Gastroesophageal sphincter (tissue), 4 donors: ENCODE measurements at regions not wholly inside any gene's neighbourhood (a gene's known extent, or its start where the extent isn't known, plus 50 kb on each side); places are given as distances from the start of the nearest gene placed in this dataset.

Experiments used
- ATAC-seq: fragments of 150-250 bp; one replicate; pipeline ENCODE4 v1.9.1; 2016; ENCODE audit warnings: mild to moderate bottlenecking, moderate library complexity
- H3K27ac ChIP-seq, 4 donors: fragments of 200-600 bp; sonication (generic) in 3 of 4; 1 replicate in 3 of 4; 2 replicates in 1 of 4; pipeline ENCODE4 v1.5.1; 2016 to 2019
- H3K27me3 ChIP-seq: fragments of 200-600 bp; sonication (generic); one replicate; pipeline ENCODE4 v1.5.1; 2019
- H3K36me3 ChIP-seq, 2 donors: fragments of 200-600 bp; sonication (generic); one replicate each; pipeline ENCODE4 v1.5.1; 2019; ENCODE audit warnings: control low read depth in 1 of 2
- H3K4me1 ChIP-seq, 3 donors: fragments of 200-600 bp; sonication (generic); 1 replicate in 2 of 3; 2 replicates in 1 of 3; pipeline ENCODE4 v1.5.1; 2016 to 2019; ENCODE audit warnings: control low read depth in 2 of 3
- H3K4me3 ChIP-seq, 2 donors: fragments of 200-600 bp; sonication (generic); one replicate each; pipeline ENCODE4 v1.5.1; 2019; ENCODE audit warnings: mild to moderate bottlenecking in 1 of 2, moderate library complexity in 1 of 2
- H3K9me3 ChIP-seq, 3 donors: fragments of 200-600 bp; sonication (generic); one replicate each; pipeline ENCODE4 v1.5.1; 2017 to 2019; ENCODE audit warnings: control low read depth in 2 of 3
- EP300 ChIP-seq: sonication (generic); formaldehyde crosslinking; IDR thresholded peaks from one replicate; pipeline ENCODE4 v1.6.1; 2017; ENCODE audit warnings: antibody characterized with exemption, mild to moderate bottlenecking
- POLR2A ChIP-seq, 2 donors: fragments of 450-650 bp; IDR thresholded peaks; one replicate each; pipeline ENCODE4 v1.6.1; 2017; ENCODE audit warnings: antibody characterized with exemption in 2 of 2, mild to moderate bottlenecking in 2 of 2, moderate library complexity in 1 of 2
- POLR2AphosphoS5 ChIP-seq: sonication (generic); formaldehyde crosslinking; IDR thresholded peaks from one replicate; pipeline ENCODE4 v1.6.1; 2017; ENCODE audit warnings: antibody characterized with exemption
- WGBS, 2 donors: methylation state at CpG; one replicate each; pipeline ENCODE4 v1.1.5; 2018; ENCODE audit warnings: low coverage in 1 of 2; 5-methylcytosine and 5-hydroxymethylcytosine counted together
- TF ChIP-seq, protein P1 (sequence below), 4 experiments: fragments of 200-600 bp in 2 of 4; fragments of 450-650 bp in 2 of 4; sonication (generic) in 1 of 4; IDR thresholded peaks; one replicate each; pipeline ENCODE4 v1.5.1; 2017 to 2019; ENCODE audit warnings: antibody characterized with exemption in 4 of 4, mild to moderate bottlenecking in 2 of 4, moderate library complexity in 2 of 4

DNA sequence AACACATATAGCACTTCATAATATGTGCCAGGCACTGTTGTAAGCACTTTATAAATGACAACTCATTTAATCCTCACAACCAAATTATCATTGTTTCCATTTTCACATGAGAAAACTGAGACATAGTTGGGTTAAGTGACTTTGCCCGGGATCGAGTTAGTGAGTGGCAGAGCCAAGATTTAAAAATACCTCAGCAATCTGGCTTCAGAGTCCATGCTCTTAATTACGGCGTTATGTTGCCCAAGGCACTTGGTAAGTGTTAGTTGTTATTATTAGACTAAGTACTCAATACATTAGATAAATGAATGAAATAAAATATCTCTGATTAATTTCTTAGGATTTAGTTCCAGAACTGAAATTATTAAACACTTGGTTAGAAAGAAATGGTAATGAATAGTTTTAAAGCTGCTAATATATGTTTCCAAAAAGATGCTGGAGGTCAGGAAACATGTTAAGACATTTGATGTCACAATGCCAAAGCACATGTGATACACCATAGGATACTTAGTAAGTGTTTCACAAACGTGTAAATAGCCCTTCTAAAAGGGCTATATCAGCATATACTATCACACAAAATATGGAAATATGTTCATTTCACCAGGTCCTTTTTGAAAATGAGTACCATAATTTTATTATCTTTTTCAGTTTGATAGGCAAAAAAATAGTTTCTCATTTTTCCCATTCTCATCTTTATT is 301.9 kb downstream of the GPAT3 start:
- Histone ChIP-seq H3K4me3 (no peak overlapping the region), H3K36me3 (no peaks in the 10 kb centered on the region), H3K9me3 (no peaks in the 10 kb centered on the region), H3K27ac (no peak overlapping the region), H3K27me3 (no peaks in the 10 kb centered on the region), H3K4me1 (no peaks in the 10 kb centered on the region)
- 31 to 45% methylated on average over 5 of the region's 5 CpGs for WGBS, 2 donors
- ATAC-seq = no peak
- TF ChIP-seq POLR2AphosphoS5 (no peak), EP300 (no peak), POLR2A (IDR thresholded peaks at IDR 0.05) (no peak)
- TF ChIP-seq, protein P1, sequence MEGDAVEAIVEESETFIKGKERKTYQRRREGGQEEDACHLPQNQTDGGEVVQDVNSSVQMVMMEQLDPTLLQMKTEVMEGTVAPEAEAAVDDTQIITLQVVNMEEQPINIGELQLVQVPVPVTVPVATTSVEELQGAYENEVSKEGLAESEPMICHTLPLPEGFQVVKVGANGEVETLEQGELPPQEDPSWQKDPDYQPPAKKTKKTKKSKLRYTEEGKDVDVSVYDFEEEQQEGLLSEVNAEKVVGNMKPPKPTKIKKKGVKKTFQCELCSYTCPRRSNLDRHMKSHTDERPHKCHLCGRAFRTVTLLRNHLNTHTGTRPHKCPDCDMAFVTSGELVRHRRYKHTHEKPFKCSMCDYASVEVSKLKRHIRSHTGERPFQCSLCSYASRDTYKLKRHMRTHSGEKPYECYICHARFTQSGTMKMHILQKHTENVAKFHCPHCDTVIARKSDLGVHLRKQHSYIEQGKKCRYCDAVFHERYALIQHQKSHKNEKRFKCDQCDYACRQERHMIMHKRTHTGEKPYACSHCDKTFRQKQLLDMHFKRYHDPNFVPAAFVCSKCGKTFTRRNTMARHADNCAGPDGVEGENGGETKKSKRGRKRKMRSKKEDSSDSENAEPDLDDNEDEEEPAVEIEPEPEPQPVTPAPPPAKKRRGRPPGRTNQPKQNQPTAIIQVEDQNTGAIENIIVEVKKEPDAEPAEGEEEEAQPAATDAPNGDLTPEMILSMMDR (IDR thresholded peaks at IDR 0.05) = no peak

DNA sequence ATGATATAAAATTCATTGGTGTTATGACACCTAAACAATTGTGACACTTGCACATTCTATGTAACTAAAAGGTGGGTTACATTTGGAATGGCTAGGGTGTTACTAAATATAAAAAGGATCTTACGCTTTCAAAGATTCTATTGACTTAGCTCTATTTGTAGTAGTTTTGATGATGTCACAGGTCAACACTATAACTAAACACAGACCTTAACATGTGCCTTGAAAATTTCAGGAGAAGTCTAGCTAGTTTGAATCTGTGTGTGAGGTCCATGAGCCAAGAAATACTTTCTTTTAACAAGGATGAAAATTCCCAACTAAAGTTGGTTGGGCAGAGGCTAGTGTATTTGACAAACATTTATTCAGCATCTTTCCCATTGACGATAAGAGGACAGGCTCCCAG is 298.0 kb downstream of the GPAT3 start:
- no peak overlapping the region for H3K27ac ChIP-seq
- H3K4me1 ChIP-seq = no peaks in the 10 kb centered on the region
- TF ChIP-seq, protein P1 (IDR thresholded peaks at IDR 0.05) = no peak
- TF ChIP-seq EP300 (no peak), POLR2A (IDR thresholded peaks at IDR 0.05) (no peak), POLR2AphosphoS5 (no peak)
- H3K9me3 ChIP-seq = no peaks in the 10 kb centered on the region
- 67 to 68% methylated on average over 1 to 2 of the region's 2 CpGs for WGBS, 2 donors
- H3K4me3 ChIP-seq = no peak overlapping the region
- ATAC-seq = no peak
- no peaks in the 10 kb centered on the region for H3K27me3 ChIP-seq
- no peaks in the 10 kb centered on the region for H3K36me3 ChIP-seq

- Histone ChIP-seq H3K27ac (no peak overlapping the region), H3K4me3 (no peak overlapping the region), H3K27me3 (no peaks in the 10 kb centered on the region), H3K36me3 (no peaks in the 10 kb centered on the region), H3K4me1 (no peaks in the 10 kb centered on the region), H3K9me3 (no peaks in the 10 kb centered on the region)
- TF ChIP-seq POLR2AphosphoS5 = no peak
- WGBS, 2 donors = 85 to 100% methylated on average over 1 to 4 of the region's 4 CpGs
- no peak for ATAC-seq
Observed at GRCh38 chr4:83832110-83832825, 296.4 kb downstream of the GPAT3 start.

DNA sequence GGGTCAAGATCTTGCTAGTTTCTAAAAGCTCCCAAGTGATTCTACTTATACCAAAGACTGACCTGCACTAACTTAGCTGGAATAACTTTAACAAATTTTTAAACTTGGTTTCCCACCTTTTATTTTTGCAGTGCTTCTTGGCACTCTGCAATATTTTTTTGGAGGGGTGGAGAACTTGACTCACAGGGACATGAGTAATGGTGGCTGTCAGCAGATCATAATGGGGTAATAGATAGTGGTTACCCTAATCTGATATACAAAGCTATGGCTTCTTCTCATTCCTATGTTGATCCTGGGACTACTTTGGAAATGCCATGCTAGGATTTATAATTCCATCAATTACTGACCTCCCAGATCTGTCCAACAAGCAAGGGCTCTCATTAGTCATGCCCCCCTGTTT is 295.7 kb downstream of the GPAT3 start:
- TF ChIP-seq POLR2AphosphoS5 = no peak
- TF ChIP-seq, protein P1 (IDR thresholded peaks at IDR 0.05) = no peak
- TF ChIP-seq POLR2A (IDR thresholded peaks at IDR 0.05) = no peak
- TF ChIP-seq EP300 = no peak
- H3K9me3 ChIP-seq = no peaks in the 10 kb centered on the region
- no peaks in the 10 kb centered on the region for H3K36me3 ChIP-seq
- no peaks in the 10 kb centered on the region for H3K4me1 ChIP-seq
- no peak overlapping the region for H3K27ac ChIP-seq
- no peak overlapping the region for H3K4me3 ChIP-seq
- no peaks in the 10 kb centered on the region for H3K27me3 ChIP-seq
- no peak for ATAC-seq

DNA sequence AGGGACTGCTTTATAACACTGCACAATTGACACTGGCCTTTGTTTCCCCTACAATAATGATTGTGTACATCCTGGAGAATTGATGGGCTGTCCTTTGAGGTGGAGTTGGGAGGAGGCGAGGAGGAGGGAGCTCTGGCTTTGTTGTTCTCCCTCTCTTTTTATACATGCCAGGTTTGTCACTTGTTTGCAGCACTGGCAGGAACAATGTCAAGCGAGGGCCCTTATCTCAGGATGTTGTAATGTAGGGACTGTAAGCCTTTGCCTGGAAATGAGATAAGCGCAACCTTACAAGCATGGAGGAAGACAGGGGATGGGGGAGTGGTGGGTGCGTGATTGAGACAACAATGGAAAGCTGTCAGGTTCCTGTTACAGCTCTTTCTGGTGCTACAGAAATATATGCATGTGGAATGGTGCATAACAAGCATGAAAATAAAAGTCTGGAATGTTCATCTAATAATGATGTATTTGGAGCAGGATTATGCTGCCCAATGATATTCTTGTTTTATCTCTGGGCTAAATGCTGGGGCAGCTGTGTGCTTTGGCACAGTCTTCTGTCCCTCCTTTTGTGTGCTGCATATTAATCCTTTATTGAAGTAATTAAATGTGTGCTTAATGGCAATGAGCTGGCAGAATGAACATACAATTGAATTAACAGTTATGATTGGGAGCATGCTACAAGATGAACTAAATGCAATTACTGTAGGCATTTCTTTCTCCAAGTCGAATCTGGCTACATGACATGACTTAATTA is 294.4 kb downstream of the GPAT3 start:
- no peaks in the 10 kb centered on the region for H3K4me1 ChIP-seq
- no peaks in the 10 kb centered on the region for H3K36me3 ChIP-seq
- no peak overlapping the region for H3K4me3 ChIP-seq
- no peaks in the 10 kb centered on the region for H3K27me3 ChIP-seq
- TF ChIP-seq POLR2AphosphoS5 (no peak), POLR2A (IDR thresholded peaks at IDR 0.05) (no peak), EP300 (no peak)
- TF ChIP-seq, protein P1 (IDR thresholded peaks at IDR 0.05) = no peak
- 51 to 61% methylated on average over 2 to 5 of the region's 5 CpGs for WGBS, 2 donors
- no peaks in the 10 kb centered on the region for H3K9me3 ChIP-seq
- ATAC-seq = no peak
- H3K27ac ChIP-seq = no peak overlapping the region
